RWPE2 (cell line): ENCODE measurements at regions not wholly inside any gene's neighbourhood (a gene's known extent, or its start where the extent isn't known, plus 50 kb on each side); places are given as distances from the start of the nearest gene placed in this dataset.

ENCODE experiments used
- ATAC-seq: fragments of 200-7000 bp; cut with Tn5 transposase; 3 replicates; pipeline ENCODE4 v1.9.1; 2021; ENCODE audit warnings: low read depth
- DNase-seq: peaks from one replicate; pipeline ENCODE4 v3.0.0-alpha.2; 2020; ENCODE audit warnings: low spot score
- H3K27ac ChIP-seq: fragments of 450-650 bp; 2 replicates; pipeline ENCODE4 v1.5.1; 2017; ENCODE audit warnings: mild to moderate bottlenecking; ENCODE audit not compliant: poor library complexity, severe bottlenecking
- H3K27me3 ChIP-seq: fragments of 250-450 bp; sonication (Bioruptor Pico); 2 replicates; pipeline ENCODE4 v1.5.1; 2021; ENCODE audit warnings: mild to moderate bottlenecking, moderate library complexity; ENCODE audit not compliant: insufficient read depth, poor library complexity, severe bottlenecking
- H3K36me3 ChIP-seq: fragments of 250-450 bp; sonication (Bioruptor Pico); 2 replicates; pipeline ENCODE4 v1.5.1; 2020; ENCODE audit warnings: low read depth, mild to moderate bottlenecking, moderate library complexity
- H3K4me1 ChIP-seq: fragments of 250-450 bp; sonication (Bioruptor Pico); 2 replicates; pipeline ENCODE4 v1.5.1; 2021; ENCODE audit warnings: mild to moderate bottlenecking, moderate library complexity; ENCODE audit not compliant: insufficient read depth, poor library complexity, severe bottlenecking
- H3K4me3 ChIP-seq: fragments of 250-450 bp; sonication (Bioruptor Pico); 2 replicates; pipeline ENCODE4 v1.5.1; 2021; ENCODE audit warnings: mild to moderate bottlenecking, moderate library complexity; ENCODE audit not compliant: severe bottlenecking
- H3K9me3 ChIP-seq: fragments of 250-450 bp; sonication (Bioruptor Pico); 2 replicates; pipeline ENCODE4 v1.5.1; 2021; ENCODE audit warnings: mild to moderate bottlenecking, moderate library complexity; ENCODE audit not compliant: severe bottlenecking
- TF ChIP-seq, protein P1 (sequence below): fragments of 450-650 bp; IDR thresholded peaks from one replicate; pipeline ENCODE4 v1.5.1; 2017; ENCODE audit warnings: mild to moderate bottlenecking, moderate library complexity; ENCODE audit not compliant: poor library complexity, severe bottlenecking

DNA sequence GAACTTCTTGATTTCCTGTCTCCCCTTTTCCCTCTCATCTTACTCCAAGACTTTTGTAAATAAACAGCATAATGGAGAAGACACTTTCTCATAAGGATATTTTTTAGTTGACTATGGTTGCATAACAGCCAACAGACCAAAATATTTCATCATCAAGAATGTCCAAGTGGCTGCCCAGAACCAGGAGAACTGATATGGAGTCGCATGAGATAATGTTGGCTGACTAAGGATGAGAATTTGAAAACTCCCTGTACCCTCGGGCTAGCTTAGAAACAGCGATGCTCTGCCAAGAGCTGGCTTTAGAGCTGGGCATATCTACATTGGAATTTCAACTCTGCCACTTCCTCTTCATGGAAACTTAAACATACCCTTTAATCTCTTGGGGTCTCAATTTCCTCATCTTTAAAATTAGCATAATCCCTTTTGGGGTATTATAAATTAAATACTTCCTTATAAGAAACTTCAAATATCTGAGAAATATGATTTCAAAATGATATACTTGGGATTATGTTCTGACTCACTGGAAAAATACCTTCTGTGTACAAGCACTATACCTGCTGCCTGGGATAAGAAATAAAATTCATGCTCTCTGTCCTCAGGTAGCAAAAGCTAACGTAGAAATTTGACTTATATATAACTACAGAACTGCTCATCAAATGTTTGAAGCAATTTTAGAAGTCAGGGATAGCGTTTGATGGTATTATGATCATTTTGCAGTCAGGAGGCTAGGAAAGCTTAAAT lies 777.3 kb downstream of the LTN1 start:
- Histone ChIP-seq H3K4me1 (peaks cover 19% of the 10 kb centered on the region), H3K9me3 (no peaks in the 10 kb centered on the region), H3K27me3 (no peaks in the 10 kb centered on the region), H3K27ac (peak overlapping the region; percentile 22), H3K4me3 (no peak overlapping the region), H3K36me3 (no peaks in the 10 kb centered on the region)
- TF ChIP-seq, protein P1, sequence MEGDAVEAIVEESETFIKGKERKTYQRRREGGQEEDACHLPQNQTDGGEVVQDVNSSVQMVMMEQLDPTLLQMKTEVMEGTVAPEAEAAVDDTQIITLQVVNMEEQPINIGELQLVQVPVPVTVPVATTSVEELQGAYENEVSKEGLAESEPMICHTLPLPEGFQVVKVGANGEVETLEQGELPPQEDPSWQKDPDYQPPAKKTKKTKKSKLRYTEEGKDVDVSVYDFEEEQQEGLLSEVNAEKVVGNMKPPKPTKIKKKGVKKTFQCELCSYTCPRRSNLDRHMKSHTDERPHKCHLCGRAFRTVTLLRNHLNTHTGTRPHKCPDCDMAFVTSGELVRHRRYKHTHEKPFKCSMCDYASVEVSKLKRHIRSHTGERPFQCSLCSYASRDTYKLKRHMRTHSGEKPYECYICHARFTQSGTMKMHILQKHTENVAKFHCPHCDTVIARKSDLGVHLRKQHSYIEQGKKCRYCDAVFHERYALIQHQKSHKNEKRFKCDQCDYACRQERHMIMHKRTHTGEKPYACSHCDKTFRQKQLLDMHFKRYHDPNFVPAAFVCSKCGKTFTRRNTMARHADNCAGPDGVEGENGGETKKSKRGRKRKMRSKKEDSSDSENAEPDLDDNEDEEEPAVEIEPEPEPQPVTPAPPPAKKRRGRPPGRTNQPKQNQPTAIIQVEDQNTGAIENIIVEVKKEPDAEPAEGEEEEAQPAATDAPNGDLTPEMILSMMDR: no peak
- ATAC-seq: peak; percentile 95
- no peak for DNase-seq

DNA sequence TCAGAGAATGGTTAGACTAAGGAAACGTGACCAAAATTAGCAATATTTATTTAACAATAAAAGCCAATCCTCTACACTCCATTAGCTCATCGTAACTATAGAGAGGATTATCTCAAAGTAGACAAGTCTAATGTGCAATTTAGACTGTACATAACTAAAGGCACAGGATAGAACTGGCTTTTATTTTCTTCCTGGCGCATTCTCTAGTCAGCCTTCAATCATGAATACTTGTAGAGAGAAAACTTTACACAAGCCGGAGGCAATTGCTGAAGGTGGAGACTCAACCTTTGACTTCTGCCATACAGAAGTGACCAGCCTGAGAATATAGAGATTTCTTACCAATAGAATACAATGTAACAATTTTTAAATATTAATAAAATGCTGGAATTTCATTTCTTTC lies 777.9 kb downstream of the LTN1 start:
- Histone ChIP-seq H3K4me3 (no peak overlapping the region), H3K27me3 (no peaks in the 10 kb centered on the region), H3K9me3 (no peaks in the 10 kb centered on the region), H3K27ac (peak overlapping the region; percentile 22), H3K4me1 (peaks cover 19% of the 10 kb centered on the region), H3K36me3 (no peaks in the 10 kb centered on the region)
- TF ChIP-seq, protein P1: no peak
- DNase-seq (no peak), ATAC-seq (no peak)

DNA sequence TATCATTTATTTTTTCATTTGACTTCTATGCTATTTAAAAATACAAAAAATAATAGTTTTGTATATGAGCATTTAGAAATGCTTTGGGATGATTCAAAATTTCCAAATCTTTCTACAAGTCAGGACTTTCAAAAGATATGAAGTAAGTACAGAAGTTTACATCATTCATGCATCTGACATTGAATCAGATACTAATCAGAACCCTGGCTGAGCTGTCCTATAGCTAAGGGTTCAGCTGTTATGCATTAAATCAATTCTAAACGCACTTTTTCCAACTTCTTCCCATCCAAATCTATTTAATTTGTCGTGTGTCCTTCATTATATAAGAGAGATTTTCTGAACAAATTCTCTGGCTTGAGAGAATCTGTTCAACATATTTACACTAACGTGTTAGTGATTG lies 779.4 kb downstream of the LTN1 start:
- TF ChIP-seq, protein P1: no peak
- ATAC-seq: no peak
- no peak for DNase-seq
- no peaks in the 10 kb centered on the region for H3K36me3 ChIP-seq
- no peaks in the 10 kb centered on the region for H3K9me3 ChIP-seq
- no peak overlapping the region for H3K4me3 ChIP-seq
- H3K27me3 ChIP-seq: no peaks in the 10 kb centered on the region
- H3K4me1 ChIP-seq: peaks cover 19% of the 10 kb centered on the region
- no peak overlapping the region for H3K27ac ChIP-seq

DNA sequence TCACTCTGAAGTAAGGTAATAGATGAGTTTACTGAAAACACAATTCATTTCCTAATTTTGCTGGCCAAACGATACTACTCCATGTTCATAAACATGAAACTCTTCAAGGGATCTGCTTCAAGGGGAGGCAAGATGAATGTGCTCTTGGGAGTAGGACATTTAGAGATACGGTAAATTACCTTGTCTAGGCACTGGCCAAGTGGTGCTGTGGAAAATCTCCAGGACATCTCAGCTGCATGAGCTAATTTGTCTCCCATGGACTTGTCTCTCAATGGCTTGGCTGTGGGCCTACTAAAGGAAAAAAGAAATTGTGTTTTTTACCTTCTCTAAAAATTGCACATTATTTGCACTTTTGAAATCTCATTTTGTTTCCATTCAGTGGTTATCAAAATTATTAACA lies 780.6 kb downstream of the LTN1 start:
- Histone ChIP-seq H3K9me3 (no peaks in the 10 kb centered on the region), H3K4me3 (no peak overlapping the region), H3K27me3 (no peaks in the 10 kb centered on the region), H3K27ac (no peak overlapping the region), H3K36me3 (no peaks in the 10 kb centered on the region), H3K4me1 (peaks cover 29% of the 10 kb centered on the region)
- ATAC-seq: no peak
- no peak for DNase-seq
- TF ChIP-seq, protein P1: no peak

DNA sequence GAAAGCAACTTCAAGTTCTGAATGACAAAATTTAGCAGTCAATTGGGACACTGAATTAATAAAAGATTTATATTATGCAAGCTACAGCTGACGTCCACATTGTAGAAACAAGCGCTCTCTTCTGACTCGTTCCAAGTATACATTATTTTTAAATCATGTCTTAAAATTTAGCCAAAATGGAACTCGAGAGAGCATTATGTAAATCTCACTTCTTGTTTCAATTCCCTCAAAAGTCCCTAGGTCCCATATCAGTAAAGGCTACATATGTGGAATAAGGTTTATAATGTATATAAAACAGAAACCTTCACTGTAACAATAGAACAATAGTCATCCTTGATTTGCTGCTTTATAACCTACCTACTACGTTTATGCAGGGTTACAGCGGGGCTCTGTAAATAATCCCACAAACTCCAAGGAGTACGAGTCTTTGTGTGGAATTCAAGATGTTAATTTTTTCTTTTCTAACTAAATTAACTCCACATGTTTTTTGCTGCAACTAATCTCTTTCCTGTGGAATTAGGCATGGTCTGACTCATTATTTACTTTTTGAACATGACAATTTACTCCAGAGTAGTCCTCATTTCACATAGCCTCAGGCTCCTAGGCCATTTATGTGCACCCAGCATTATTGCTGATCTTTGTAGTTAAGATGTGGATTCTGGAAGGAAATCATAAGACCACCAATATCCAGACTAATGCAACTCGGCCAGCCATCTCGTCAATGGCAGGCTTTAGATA lies 785.1 kb downstream of the LTN1 start:
- Histone ChIP-seq H3K4me1 (peaks cover 10% of the 10 kb centered on the region), H3K27ac (no peak overlapping the region), H3K27me3 (no peaks in the 10 kb centered on the region), H3K36me3 (no peaks in the 10 kb centered on the region), H3K4me3 (no peak overlapping the region), H3K9me3 (no peaks in the 10 kb centered on the region)
- DNase-seq: no peak
- peak; percentile 73 for ATAC-seq
- TF ChIP-seq, protein P1: no peak
